ENCODE measurements at regions not wholly inside any gene's neighbourhood (a gene's known extent, or its start where the extent isn't known, plus 50 kb on each side); places are given as distances from the start of the nearest gene placed in this dataset.

GRCh38 chr3:107949394-107949970, 141.3 kb downstream of the CD47 start:
- H2AFZ ChIP-seq (ENCODE audit: control insufficient read depth, low read length): no peak overlapping the region
- no peaks in the 10 kb centered on the region for H3K4me1 ChIP-seq (ENCODE audit: control insufficient read depth, extremely low read depth, insufficient read depth, low read length)
- H3K27ac ChIP-seq (ENCODE audit: control insufficient read depth, insufficient read depth, low read length): no peak overlapping the region
- H3K9ac ChIP-seq (ENCODE audit: control insufficient read depth, extremely low read depth, insufficient read depth, low read length): no peak overlapping the region
- no peak overlapping the region for H3K4me2 ChIP-seq (ENCODE audit: control insufficient read depth, extremely low read depth, insufficient read depth, low read depth, low read length)
- H3K27me3 ChIP-seq (ENCODE audit: control insufficient read depth, extremely low read depth, insufficient read depth, low read length): no peaks in the 10 kb centered on the region
- dilution Hi-C loops (cut with MboI; ENCODE audit: extremely low pct_ligation_motif_present, low sequenced_read_pairs): no loop called here
- H3K9me1 ChIP-seq (ENCODE audit: control insufficient read depth, extremely low read depth, insufficient read depth, low read length): no peaks in the 10 kb centered on the region
- FAIRE-seq (no peak), DNase-seq (ENCODE audit: low read depth, low spot score) (no peak)
- no peak overlapping the region for H3K4me3 ChIP-seq (ENCODE audit: control insufficient read depth in 2 of 3, extremely low read depth in 1 of 3, insufficient read depth in 2 of 3, low read depth in 1 of 3, low read length in 3 of 3)
- TF ChIP-seq EZH2 (IDR thresholded peaks at IDR 0.05; ENCODE audit: low read length) (no peak), CTCF (optimal IDR thresholded peaks at IDR 0.05 in 1 of 3, IDR thresholded peaks at IDR 0.05 in 1 of 3, conservative IDR thresholded peaks at IDR 0.05 in 1 of 3; ENCODE audit: extremely low read depth in 1 of 3, insufficient read depth in 2 of 3, low read length in 3 of 3) (no peak)
- no peaks in the 10 kb centered on the region for H3K9me3 ChIP-seq (ENCODE audit: control insufficient read depth, low read depth, low read length)
- H3K36me3 ChIP-seq (ENCODE audit: control insufficient read depth in 2 of 2, extremely low read depth in 1 of 2, insufficient read depth in 2 of 2, low read length in 2 of 2): no peaks in the 10 kb centered on the region
- no peaks in the 10 kb centered on the region for H4K20me1 ChIP-seq (ENCODE audit: control insufficient read depth, extremely low read depth, insufficient read depth, low read length)
- no peaks in the 10 kb centered on the region for H3K79me2 ChIP-seq (ENCODE audit: control insufficient read depth, insufficient read depth, low read length)

GRCh38 chr3:107947203-107947602, 143.6 kb downstream of the CD47 start:
- Histone ChIP-seq H3K9ac (ENCODE audit: control insufficient read depth, extremely low read depth, insufficient read depth, low read length) (no peak overlapping the region), H3K4me1 (ENCODE audit: control insufficient read depth, extremely low read depth, insufficient read depth, low read length) (no peaks in the 10 kb centered on the region), H3K36me3 (ENCODE audit: control insufficient read depth in 2 of 2, extremely low read depth in 1 of 2, insufficient read depth in 2 of 2, low read length in 2 of 2) (no peaks in the 10 kb centered on the region), H3K9me1 (ENCODE audit: control insufficient read depth, extremely low read depth, insufficient read depth, low read length) (no peaks in the 10 kb centered on the region), H4K20me1 (ENCODE audit: control insufficient read depth, extremely low read depth, insufficient read depth, low read length) (no peaks in the 10 kb centered on the region), H3K4me2 (ENCODE audit: control insufficient read depth, extremely low read depth, insufficient read depth, low read depth, low read length) (no peak overlapping the region), H3K9me3 (ENCODE audit: control insufficient read depth, low read depth, low read length) (no peaks in the 10 kb centered on the region), H3K27me3 (ENCODE audit: control insufficient read depth, extremely low read depth, insufficient read depth, low read length) (no peaks in the 10 kb centered on the region), H3K79me2 (ENCODE audit: control insufficient read depth, insufficient read depth, low read length) (no peaks in the 10 kb centered on the region), H3K4me3 (ENCODE audit: control insufficient read depth in 2 of 3, extremely low read depth in 1 of 3, insufficient read depth in 2 of 3, low read depth in 1 of 3, low read length in 3 of 3) (no peak overlapping the region), H2AFZ (ENCODE audit: control insufficient read depth, low read length) (no peak overlapping the region), H3K27ac (ENCODE audit: control insufficient read depth, insufficient read depth, low read length) (no peak overlapping the region)
- DNase-seq (ENCODE audit: low read depth, low spot score) (no peak), FAIRE-seq (no peak)
- dilution Hi-C loops (cut with MboI; ENCODE audit: extremely low pct_ligation_motif_present, low sequenced_read_pairs): no loop called here
- TF ChIP-seq EZH2 (IDR thresholded peaks at IDR 0.05; ENCODE audit: low read length) (no peak), CTCF (optimal IDR thresholded peaks at IDR 0.05 in 1 of 3, IDR thresholded peaks at IDR 0.05 in 1 of 3, conservative IDR thresholded peaks at IDR 0.05 in 1 of 3; ENCODE audit: extremely low read depth in 1 of 3, insufficient read depth in 2 of 3, low read length in 3 of 3) (no peak)

Data from keratinocyte (primary cell).